ENCODE measurements at regions not wholly inside any gene's neighbourhood (a gene's known extent, or its start where the extent isn't known, plus 50 kb on each side); places are given as distances from the start of the nearest gene placed in this dataset.

- ATAC-seq (ENCODE audit: insufficient read depth, low read depth) (no peak), DNase-seq (no peak)
- no peak overlapping the region for H3K9ac ChIP-seq (ENCODE audit: low read depth, low read length)
- no peaks in the 10 kb centered on the region for H4K20me1 ChIP-seq (ENCODE audit: insufficient read depth, low read length)
- H3K27ac ChIP-seq (ENCODE audit: low read length), result no peak overlapping the region
- no peaks in the 10 kb centered on the region for H3K36me3 ChIP-seq (ENCODE audit: insufficient read depth, low read length)
- TF ChIP-seq, protein P1, sequence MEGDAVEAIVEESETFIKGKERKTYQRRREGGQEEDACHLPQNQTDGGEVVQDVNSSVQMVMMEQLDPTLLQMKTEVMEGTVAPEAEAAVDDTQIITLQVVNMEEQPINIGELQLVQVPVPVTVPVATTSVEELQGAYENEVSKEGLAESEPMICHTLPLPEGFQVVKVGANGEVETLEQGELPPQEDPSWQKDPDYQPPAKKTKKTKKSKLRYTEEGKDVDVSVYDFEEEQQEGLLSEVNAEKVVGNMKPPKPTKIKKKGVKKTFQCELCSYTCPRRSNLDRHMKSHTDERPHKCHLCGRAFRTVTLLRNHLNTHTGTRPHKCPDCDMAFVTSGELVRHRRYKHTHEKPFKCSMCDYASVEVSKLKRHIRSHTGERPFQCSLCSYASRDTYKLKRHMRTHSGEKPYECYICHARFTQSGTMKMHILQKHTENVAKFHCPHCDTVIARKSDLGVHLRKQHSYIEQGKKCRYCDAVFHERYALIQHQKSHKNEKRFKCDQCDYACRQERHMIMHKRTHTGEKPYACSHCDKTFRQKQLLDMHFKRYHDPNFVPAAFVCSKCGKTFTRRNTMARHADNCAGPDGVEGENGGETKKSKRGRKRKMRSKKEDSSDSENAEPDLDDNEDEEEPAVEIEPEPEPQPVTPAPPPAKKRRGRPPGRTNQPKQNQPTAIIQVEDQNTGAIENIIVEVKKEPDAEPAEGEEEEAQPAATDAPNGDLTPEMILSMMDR (IDR thresholded peaks at IDR 0.05; ENCODE audit: borderline replicate concordance, extremely low read depth, low read length, poor library complexity, severe bottlenecking), result no peak
- TF ChIP-seq EZH2 (IDR thresholded peaks at IDR 0.05; ENCODE audit: borderline replicate concordance, low read depth, low read length, severe bottlenecking), result no peak
- no peaks in the 10 kb centered on the region for H3K4me1 ChIP-seq (ENCODE audit: insufficient read depth, low read length)
- peaks cover 11% of the 10 kb centered on the region for H3K9me3 ChIP-seq (ENCODE audit: insufficient read depth, low read length, severe bottlenecking)
- no peaks in the 10 kb centered on the region for H3K79me2 ChIP-seq (ENCODE audit: insufficient read depth, low read length)
- no peak overlapping the region for H2AFZ ChIP-seq (ENCODE audit: low read depth, low read length)
- H3K4me2 ChIP-seq (ENCODE audit: insufficient read depth, low read length), result no peak overlapping the region
- H3K27me3 ChIP-seq (ENCODE audit: insufficient read depth, low read length, poor library complexity), result no peaks in the 10 kb centered on the region
- no peak overlapping the region for H3K4me3 ChIP-seq (ENCODE audit: low read depth in 1 of 2, low read length in 2 of 2)
These were observed 95.8 kb downstream of the PRKAB2 start for GRCh38 chr1:147076442-147076841.

DNA sequence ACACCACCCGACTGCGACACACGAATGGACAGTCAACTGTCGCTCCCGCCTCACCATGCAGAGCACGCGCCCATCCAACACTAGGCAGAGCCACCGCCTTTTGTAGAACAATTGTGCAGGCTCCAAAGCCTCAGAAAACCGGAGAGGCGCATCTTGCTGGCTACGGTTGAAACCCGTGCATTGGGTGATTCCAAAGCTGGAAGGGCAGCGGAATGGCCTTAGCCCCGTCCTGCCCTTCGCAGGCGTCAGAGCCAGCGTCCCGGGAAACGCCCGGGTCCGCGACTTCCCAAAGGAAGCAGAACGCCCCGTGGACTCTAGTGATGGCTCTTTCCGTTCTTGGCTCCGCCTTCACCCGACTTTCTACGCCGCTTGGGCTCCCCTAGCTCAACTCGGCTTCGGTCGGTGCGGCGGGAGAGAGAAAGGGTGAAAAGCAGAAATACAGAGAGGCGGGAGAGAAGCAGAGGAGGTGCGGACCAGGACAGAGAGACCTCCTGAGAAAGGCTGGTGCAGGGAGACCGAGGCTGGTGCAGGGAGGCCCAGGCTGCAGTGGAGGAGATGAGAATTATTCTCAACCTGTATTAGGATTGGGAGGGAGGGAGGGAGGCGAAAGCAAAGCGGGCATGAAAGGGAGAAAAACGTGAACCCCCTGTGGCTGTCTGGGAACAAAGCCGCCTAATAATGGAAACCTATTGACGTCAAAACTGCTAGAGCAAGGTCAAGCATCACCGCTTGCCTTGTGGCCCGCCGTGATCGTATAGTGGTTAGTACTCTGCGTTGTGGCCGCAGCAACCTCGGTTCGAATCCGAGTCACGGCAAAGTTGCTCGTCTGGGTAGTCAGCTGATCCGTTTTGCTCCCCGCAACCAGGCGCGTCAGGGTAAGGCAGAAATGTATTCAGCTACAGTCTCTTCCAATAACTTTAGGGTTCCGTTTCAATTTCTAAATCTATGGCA is 99.5 kb downstream of the PRKAB2 start:
- DNase-seq (no peak), ATAC-seq (ENCODE audit: insufficient read depth, low read depth) (no peak)
- Histone ChIP-seq H3K79me2 (ENCODE audit: insufficient read depth, low read length) (no peaks in the 10 kb centered on the region), H3K27ac (ENCODE audit: low read length) (no peak overlapping the region), H3K9ac (ENCODE audit: low read depth, low read length) (no peak overlapping the region), H3K4me1 (ENCODE audit: insufficient read depth, low read length) (peaks cover 8% of the 10 kb centered on the region), H2AFZ (ENCODE audit: low read depth, low read length) (no peak overlapping the region), H3K4me3 (ENCODE audit: low read depth in 1 of 2, low read length in 2 of 2) (no peak overlapping the region), H3K9me3 (ENCODE audit: insufficient read depth, low read length, severe bottlenecking) (peaks cover 8% of the 10 kb centered on the region), H4K20me1 (ENCODE audit: insufficient read depth, low read length) (no peaks in the 10 kb centered on the region), H3K36me3 (ENCODE audit: insufficient read depth, low read length) (no peaks in the 10 kb centered on the region), H3K27me3 (ENCODE audit: insufficient read depth, low read length, poor library complexity) (no peaks in the 10 kb centered on the region), H3K4me2 (ENCODE audit: insufficient read depth, low read length) (no peak overlapping the region)
- no peak for TF ChIP-seq EZH2 (IDR thresholded peaks at IDR 0.05; ENCODE audit: borderline replicate concordance, low read depth, low read length, severe bottlenecking)
- TF ChIP-seq, protein P1 (IDR thresholded peaks at IDR 0.05; ENCODE audit: borderline replicate concordance, extremely low read depth, low read length, poor library complexity, severe bottlenecking), result no peak

GRCh38 chr1:147071142-147071541 is 101.1 kb downstream of the PRKAB2 start:
- Histone ChIP-seq H3K4me3 (ENCODE audit: low read depth in 1 of 2, low read length in 2 of 2) (no peak overlapping the region), H3K27me3 (ENCODE audit: insufficient read depth, low read length, poor library complexity) (no peaks in the 10 kb centered on the region), H3K4me1 (ENCODE audit: insufficient read depth, low read length) (peaks cover 8% of the 10 kb centered on the region), H4K20me1 (ENCODE audit: insufficient read depth, low read length) (no peaks in the 10 kb centered on the region), H3K9ac (ENCODE audit: low read depth, low read length) (no peak overlapping the region), H3K36me3 (ENCODE audit: insufficient read depth, low read length) (no peaks in the 10 kb centered on the region), H2AFZ (ENCODE audit: low read depth, low read length) (no peak overlapping the region), H3K4me2 (ENCODE audit: insufficient read depth, low read length) (no peak overlapping the region), H3K79me2 (ENCODE audit: insufficient read depth, low read length) (no peaks in the 10 kb centered on the region), H3K27ac (ENCODE audit: low read length) (no peak overlapping the region), H3K9me3 (ENCODE audit: insufficient read depth, low read length, severe bottlenecking) (no peaks in the 10 kb centered on the region)
- ATAC-seq (ENCODE audit: insufficient read depth, low read depth) (no peak), DNase-seq (no peak)
- TF ChIP-seq, protein P1 (IDR thresholded peaks at IDR 0.05; ENCODE audit: borderline replicate concordance, extremely low read depth, low read length, poor library complexity, severe bottlenecking), result no peak
- no peak for TF ChIP-seq EZH2 (IDR thresholded peaks at IDR 0.05; ENCODE audit: borderline replicate concordance, low read depth, low read length, severe bottlenecking)
